ENCODE measurements at regions not wholly inside any gene's neighbourhood (a gene's known extent, or its start where the extent isn't known, plus 50 kb on each side); places are given as distances from the start of the nearest gene placed in this dataset.

DNA sequence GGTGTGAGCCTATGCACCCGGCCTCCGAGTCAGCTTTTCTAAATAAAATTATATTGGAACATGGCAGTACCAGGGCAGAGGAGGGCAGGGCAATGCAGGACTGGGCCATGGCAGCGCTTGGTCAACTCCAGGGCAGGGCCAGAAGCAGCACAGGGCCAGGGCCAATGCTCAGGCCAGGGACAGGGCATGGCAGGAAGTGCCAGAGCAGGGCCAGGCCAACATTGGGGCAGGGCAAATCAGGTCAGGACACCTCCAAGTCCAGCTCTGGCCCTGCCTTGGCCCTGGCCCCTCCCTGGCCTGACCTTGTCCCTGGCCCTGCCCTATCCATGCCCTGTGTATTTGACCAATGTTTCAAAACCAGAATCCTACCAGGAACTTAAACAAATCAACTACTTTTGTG is 156.1 kb downstream of the LIPI start:
- TF ChIP-seq POLR2A (IDR thresholded peaks at IDR 0.05; ENCODE audit: low read length) (no peak), GATA1 (IDR thresholded peaks at IDR 0.05; ENCODE audit: low read depth, low read length) (no peak)

Measured in erythroblast (primary cell).